ENCODE measurements at regions not wholly inside any gene's neighbourhood (a gene's known extent, or its start where the extent isn't known, plus 50 kb on each side); places are given as distances from the start of the nearest gene placed in this dataset.

- TF ChIP-seq, protein P1, sequence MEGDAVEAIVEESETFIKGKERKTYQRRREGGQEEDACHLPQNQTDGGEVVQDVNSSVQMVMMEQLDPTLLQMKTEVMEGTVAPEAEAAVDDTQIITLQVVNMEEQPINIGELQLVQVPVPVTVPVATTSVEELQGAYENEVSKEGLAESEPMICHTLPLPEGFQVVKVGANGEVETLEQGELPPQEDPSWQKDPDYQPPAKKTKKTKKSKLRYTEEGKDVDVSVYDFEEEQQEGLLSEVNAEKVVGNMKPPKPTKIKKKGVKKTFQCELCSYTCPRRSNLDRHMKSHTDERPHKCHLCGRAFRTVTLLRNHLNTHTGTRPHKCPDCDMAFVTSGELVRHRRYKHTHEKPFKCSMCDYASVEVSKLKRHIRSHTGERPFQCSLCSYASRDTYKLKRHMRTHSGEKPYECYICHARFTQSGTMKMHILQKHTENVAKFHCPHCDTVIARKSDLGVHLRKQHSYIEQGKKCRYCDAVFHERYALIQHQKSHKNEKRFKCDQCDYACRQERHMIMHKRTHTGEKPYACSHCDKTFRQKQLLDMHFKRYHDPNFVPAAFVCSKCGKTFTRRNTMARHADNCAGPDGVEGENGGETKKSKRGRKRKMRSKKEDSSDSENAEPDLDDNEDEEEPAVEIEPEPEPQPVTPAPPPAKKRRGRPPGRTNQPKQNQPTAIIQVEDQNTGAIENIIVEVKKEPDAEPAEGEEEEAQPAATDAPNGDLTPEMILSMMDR (IDR thresholded peaks at IDR 0.05) = no peak
- TF ChIP-seq POLR2AphosphoS5 (IDR thresholded peaks at IDR 0.05) = no peak
- TF ChIP-seq POLR2A (IDR thresholded peaks at IDR 0.05) = no peak
- TF ChIP-seq EP300 (IDR thresholded peaks at IDR 0.05) = no peak
Observed at GRCh38 chr6:133052465-133052864, 188.7 kb upstream of the EYA4 start.
